GM19239 (cell line): ENCODE measurements at regions not wholly inside any gene's neighbourhood (a gene's known extent, or its start where the extent isn't known, plus 50 kb on each side); places are given as distances from the start of the nearest gene placed in this dataset.
"Not testable (repeated sequence)": the region's sequence is repeated elsewhere in the genome, so short reads cannot be mapped to it uniquely, and the experiment has no call there.

Experiments
- DNase-seq: peaks from one replicate; pipeline ENCODE4 v3.0.0; 2011; ENCODE audit warnings: low spot score; ENCODE audit not compliant: insufficient read length
- FAIRE-seq: peaks from 2 replicates; lab custom pipeline; 2011; peaks lifted over from hg19 to GRCh38; lab: Jason Lieb, UNC

GRCh38 chr5:162209005-162209605 lies 141.5 kb downstream of the GABRG2 start:
- peak; percentile 26 for FAIRE-seq

DNA sequence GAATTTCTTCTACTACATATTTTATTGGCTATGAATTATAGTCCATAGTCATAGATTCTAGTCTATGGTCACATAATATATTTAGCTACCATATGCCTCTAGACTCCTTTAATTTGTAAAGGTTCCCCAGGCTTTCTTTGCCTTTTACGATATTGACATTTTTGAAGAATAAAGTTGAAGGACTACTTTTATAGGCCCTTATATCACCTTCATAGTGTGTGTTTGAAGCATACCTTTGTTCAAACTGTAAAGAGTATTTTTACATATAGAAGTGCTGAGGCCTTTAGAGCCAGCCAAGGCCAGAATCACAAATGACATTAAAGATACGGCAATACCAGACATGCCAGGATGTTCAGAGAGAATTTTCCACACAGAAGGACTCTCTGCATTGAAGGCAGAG lies 147.0 kb downstream of the GABRG2 start:
- FAIRE-seq (no peak), DNase-seq (no peak)

More at GRCh38 chr5:162209005-162209605, 141.5 kb downstream of the GABRG2 start:
- DNase-seq: peak; percentile 17

- FAIRE-seq: no peak
- no peak for DNase-seq
These were observed 149.5 kb downstream of the GABRG2 start for GRCh38 chr5:162217037-162217436.

- DNase-seq (no peak), FAIRE-seq (no peak)
These were observed 154.3 kb downstream of the GABRG2 start for GRCh38 chr5:162221910-162222309.

DNA sequence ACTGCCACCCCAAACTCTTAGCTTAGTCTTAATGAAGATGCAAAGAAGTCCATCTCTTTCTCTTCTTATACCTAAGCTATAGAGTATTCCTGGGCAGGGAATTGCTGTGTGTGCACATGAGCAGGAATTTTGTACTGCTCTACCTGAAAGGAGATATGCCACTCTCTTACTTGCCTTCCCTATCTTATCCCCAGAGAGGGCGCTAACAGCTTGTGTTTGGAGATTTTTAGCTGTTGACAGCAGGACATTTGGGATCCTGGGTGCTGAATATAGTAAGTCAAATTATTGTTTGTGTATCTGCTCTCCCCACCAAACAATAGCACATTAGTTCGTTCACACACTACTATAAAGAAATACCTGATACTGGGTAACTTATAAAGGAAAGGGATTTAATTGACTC lies 159.5 kb downstream of the GABRG2 start:
- FAIRE-seq (no peak), DNase-seq (no peak)

GRCh38 chr5:162230348-162230747 lies 162.8 kb downstream of the GABRG2 start:
- FAIRE-seq: no peak
- no peak for DNase-seq

- DNase-seq: no peak
- no peak for FAIRE-seq
These were observed 163.9 kb downstream of the GABRG2 start for GRCh38 chr5:162231522-162231921.

GRCh38 chr5:162240734-162241133 lies 173.2 kb downstream of the GABRG2 start:
- DNase-seq (no peak), FAIRE-seq (no peak)

GRCh38 chr5:162242416-162242815 lies 174.8 kb downstream of the GABRG2 start:
- FAIRE-seq (no peak), DNase-seq (no peak)

DNA sequence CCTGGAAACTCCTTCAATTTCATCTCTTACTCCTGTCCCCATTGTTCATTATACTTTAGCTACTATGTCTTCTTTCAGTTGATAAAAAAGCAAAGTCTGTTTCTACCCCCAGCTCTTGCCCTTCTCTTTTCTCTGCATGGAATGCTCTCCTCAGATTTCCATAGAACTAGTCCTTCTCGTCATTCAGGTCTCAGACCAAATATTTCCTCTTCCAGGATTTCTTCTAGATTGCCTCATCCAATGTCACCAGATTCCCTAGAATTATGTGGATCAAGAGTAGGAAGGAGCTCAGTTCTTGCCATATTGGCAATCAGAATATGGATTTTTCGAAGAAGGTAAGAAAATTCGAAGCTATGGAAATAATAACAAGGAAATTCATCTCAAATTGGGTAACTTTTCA lies 176.1 kb downstream of the GABRG2 start:
- DNase-seq (no peak), FAIRE-seq (no peak)

DNA sequence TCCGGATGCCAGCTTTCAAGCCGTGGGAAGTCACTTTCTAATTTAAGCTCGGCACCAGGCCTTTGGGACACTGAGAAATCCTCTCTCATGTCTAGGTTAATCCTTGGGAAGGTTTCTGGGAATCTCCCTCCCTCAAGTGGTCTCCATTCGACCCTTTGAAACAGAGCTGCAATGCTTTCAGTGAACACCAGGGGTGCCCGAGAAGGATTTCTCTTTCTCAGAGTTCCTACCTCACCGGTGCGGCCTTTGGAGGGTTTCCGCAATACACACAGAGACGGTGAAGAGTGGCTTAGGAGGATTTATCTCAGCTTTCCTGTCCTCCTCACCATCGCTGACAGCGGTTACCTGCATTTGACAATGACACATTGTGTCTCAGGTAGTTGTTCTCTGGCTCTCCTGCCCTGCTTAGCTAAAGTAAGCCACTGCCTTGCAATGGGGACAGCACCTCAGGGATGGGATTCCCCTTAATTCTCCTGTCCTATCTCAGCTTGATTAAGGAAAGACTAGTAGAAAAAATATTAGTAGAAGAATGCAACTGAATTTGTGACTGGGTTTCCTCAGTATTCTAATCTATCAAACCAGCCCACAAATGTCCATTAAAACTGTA lies 180.6 kb downstream of the GABRG2 start:
- no peak for FAIRE-seq
- DNase-seq: no peak

DNA sequence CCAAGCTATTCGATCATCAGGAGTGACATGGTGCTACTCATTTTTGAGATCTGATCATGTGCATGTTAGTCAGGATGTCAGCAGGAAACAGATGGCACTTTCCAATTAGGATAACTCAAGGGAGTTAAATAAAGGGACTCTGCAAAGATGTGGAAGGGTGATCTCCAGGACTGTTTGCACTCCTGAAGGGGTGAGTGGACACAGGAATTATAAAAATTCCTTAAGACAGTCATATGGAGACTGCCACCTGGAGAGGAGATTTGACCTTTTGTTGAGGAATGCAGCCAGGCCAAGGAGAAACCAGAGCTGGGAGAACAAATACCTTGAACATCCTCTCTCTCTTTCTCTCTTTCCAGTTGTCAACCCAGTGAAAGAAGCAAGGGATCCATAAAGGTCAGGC lies 189.1 kb downstream of the GABRG2 start:
- DNase-seq (no peak), FAIRE-seq (no peak)

DNA sequence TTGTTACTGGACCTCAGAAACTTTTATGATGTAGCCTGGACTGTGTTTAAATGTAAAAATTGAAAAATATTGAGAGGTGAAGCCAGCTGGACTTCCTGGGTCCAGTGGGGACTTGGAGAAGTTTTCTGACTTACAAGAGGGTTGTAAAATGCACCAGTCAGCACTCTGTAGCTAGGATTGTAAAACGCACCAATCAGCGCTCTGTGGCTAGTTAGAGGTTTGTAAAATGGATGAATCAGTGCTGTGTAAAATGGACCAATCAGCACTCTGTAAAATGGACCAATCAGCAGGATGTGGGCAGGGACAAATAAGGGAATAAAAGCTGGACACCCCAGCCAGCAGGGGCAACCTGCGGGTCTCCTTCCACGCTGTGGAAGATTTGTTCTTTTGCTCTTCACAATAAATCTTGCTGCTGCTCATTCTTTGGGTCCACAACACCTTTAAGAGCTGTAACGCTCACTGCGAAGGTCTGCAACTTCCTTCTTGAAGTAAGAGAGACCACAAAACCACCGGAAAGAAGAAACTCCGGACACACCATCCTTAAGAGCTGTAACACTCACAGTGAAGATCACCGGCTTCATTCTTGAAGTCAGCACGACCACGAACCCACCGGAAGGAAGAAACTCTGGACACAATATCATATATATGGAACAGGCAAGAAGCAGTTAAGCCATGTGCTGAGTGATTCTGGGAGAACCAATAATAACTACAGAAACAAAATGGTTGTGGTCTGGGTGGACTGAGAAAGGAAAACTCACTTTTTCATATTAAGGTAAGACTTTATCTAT lies 201.3 kb downstream of the GABRG2 start:
- DNase-seq: no peak

DNA sequence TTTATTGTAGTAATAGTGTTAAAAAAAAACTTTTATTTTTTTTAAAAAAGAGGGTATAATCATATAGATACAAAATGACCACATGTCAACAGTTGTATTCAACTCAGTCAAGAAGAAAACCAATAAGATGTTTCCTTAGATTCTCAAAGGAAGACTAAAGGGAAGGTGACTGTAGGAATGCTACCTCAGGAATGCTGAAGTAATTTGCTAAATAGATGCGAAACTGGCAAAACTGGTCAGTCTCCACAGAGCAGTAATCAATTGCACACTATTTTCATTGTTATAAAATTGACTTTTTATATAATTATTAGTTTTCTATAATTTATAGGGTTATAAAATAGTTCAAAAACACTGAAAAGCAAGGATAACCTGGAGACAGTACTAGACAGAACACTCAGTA lies 204.8 kb downstream of the GABRG2 start:
- FAIRE-seq (no peak), DNase-seq (no peak)

More for the DNA sequence above, 201.3 kb downstream of the GABRG2 start:
- FAIRE-seq: no peak

- FAIRE-seq: no peak
- DNase-seq: no peak
These were observed 207.1 kb downstream of the GABRG2 start for GRCh38 chr5:162274679-162275078.

GRCh38 chr5:162275387-162275786 lies 207.8 kb downstream of the GABRG2 start:
- FAIRE-seq, DNase-seq: not testable (repeated sequence)

- no peak for DNase-seq
- no peak for FAIRE-seq
These were observed 214.6 kb downstream of the GABRG2 start for GRCh38 chr5:162282191-162282590.

GRCh38 chr5:162283609-162284008 lies 216.0 kb downstream of the GABRG2 start:
- FAIRE-seq: no peak
- no peak for DNase-seq

- DNase-seq (no peak), FAIRE-seq (no peak)
These were observed 221.2 kb downstream of the GABRG2 start for GRCh38 chr5:162288647-162289296.

DNA sequence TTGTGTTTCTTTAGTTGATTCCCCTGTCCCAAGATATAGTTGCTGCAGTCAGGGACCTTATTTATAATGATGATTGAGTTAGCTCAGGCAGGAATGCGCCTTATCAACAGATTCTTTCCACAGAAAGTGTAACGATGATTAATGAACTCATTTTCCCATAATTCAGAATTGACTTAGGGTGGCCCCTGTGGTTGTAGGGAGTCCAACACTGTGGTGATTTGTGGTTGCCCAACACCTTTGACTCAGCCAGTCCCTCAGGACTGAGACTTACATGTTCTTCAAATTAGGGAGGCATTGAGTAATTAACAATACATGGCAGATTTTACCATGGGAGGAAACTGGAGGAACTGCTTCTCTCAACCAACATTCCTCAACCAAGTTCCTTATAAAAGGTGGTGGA lies 221.9 kb downstream of the GABRG2 start:
- no peak for DNase-seq

DNA sequence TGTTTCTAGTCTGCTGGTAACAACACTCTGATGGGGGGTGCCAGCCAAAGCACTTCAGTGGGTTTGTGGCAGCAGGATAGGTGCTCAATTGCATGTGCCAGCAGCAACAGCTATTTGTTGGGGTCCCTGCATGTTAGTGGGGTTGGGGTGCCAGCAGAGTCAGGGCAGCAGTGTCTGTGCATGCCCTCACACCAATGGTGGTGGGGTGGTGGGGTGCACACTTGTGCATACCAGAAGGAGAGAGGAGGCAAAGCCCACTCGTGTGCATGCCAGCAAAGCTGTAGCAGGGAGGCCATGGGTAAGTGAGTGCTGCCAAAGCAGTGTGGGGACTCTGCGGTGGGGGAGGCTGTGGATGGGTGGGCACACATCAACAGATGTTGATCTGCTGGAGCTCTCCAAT lies 232.2 kb downstream of the GABRG2 start:
- DNase-seq: no peak
- no peak for FAIRE-seq

More for the DNA sequence above, 221.9 kb downstream of the GABRG2 start:
- FAIRE-seq: no peak
